NCI-H524 treated with DMSO at 0.1 percent for 48 hours (cell line): ENCODE measurements at regions not wholly inside any gene's neighbourhood (a gene's known extent, or its start where the extent isn't known, plus 50 kb on each side); places are given as distances from the start of the nearest gene placed in this dataset.
A peak's percentile ranks its signal among the peaks of the same experiment; 100 is the strongest.

ENCODE experiments used
- DNase-seq: peaks from one replicate; lab custom pipeline; 2025; lab: John Stamatoyannopoulos, UW

DNA sequence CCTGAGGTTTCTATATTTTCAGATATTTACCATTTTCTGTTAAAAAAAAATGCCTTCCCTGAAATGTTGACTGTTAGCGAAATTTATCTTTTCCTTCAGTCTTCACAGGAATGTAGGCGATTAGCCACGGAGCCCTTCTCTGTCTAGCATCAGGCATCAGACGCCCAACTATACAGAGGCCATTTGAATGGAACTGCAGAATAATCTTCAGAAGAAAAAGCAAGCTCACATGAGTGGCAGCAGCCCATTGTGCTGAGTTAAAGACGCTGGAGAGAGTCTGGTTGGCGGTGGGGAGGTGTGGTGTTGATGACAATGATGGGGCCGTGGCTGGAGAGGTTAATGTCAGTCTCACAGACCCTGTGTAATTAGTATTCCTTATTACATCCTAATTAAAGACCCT is 196.8 kb upstream of the LEF1 start:
- no peak for DNase-seq

DNA sequence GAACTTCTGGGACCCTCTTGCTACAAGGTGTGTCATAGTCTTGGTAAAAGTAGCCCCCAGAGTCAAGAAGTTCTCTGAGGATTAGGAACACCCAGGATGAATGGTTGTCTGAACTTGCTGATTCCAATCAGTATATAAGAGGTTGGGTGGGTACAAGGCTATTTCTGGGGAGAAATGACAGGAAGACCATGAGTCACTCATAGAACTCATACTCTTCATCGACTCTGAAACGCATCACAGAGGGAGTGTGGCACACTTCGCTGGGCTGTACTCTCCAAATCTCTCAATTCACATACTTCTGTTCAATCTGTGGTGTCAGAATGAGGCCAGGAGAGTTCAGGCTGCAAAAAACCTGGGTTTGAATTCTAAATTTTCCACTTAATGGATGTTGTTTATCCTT is 193.2 kb upstream of the LEF1 start:
- DNase-seq = no peak

DNA sequence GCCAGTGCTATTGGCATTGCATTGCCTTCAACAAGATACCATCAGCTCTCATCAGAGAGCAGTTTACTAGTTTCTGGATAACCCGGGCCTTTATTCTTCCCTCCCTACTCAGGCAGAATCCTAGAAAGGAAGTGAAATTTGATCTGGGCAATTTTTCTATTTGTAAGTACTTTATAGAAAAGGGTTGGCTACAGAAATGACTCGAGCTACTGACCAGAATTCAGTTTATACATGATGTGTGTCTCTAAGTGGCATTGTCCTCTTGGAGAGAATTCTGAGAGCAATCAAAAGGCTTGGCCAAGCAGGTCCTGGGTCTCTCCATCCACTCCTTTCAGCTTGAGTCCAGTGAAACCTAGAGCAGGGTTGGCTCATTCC is 192.7 kb upstream of the LEF1 start:
- no peak for DNase-seq

- no peak for DNase-seq
Measured at GRCh38 chr4:108360754-108361445, 192.2 kb upstream of the LEF1 start.

DNA sequence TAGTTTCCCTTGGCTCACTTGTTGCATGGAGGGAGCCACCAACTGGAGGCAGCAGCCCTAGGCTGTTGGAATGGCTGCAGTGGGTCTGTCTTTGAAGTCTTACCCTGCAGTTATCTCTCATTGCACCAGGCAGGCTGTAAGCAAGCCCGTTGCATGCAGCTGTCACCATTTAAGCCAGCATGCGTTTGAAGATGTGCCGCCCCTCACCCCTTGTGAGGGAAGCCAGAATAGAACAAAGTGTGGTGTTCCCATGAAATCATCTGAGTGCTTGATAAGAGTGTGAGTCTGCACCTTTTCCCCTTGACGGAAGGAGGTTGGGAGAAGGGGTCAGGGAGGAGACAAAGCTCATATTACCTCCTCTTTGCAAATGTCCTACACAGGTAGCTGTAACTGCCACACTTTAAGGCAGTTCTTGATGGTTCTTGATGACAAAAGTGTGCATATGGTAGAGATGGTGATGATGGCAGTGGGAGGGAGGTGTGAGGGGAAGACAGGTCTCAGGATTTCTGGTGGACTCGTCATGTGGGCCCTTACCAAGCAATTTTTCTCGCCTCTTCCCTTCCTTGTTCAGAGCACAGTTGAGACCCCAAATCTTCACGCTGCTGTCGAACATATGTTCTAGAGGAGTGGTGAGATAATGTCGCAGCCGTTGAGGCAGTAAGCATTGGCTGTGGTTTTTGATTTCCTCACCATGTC is 191.4 kb upstream of the LEF1 start:
- DNase-seq = no peak

DNA sequence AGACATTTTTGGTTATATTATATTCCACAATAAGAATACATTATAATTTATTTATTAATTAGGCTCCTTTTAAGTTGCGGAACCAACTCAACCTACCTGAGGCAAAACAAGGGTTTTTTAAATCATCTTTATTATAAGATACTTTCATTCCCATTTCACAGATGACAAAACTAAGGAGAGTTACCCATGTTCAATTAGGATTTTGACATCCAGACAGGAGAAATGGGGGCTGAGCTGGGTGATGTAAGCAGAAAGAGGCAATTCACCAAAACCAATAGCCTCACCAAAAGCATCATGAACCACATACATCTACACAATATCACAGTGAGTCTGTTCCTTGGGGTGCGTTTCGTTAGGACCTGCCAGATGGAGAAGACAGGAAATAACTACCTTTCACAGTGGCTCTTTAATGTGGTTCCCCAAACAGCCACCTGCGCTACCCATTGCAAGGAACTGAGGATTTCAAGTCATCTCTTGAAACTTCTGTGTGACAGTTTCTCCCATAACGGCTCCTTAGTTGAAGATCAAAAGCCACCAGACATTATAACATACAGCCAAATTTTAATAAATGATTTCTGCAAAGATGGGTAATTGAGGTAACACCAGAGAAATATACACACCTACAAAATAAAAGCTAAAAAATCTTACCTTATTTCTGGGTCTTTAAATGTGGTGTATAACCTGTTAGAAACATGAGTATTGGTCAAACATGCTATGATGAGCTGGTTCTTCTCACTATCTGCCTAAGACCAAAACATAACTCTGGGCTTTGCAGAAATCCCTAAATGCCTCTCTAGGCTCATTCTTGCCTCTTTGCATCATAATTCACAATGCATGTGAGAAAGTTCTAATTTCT is 190.6 kb upstream of the LEF1 start:
- no peak for DNase-seq

- no peak for DNase-seq
Measured at GRCh38 chr4:108355902-108356535, 187.3 kb upstream of the LEF1 start.

DNA sequence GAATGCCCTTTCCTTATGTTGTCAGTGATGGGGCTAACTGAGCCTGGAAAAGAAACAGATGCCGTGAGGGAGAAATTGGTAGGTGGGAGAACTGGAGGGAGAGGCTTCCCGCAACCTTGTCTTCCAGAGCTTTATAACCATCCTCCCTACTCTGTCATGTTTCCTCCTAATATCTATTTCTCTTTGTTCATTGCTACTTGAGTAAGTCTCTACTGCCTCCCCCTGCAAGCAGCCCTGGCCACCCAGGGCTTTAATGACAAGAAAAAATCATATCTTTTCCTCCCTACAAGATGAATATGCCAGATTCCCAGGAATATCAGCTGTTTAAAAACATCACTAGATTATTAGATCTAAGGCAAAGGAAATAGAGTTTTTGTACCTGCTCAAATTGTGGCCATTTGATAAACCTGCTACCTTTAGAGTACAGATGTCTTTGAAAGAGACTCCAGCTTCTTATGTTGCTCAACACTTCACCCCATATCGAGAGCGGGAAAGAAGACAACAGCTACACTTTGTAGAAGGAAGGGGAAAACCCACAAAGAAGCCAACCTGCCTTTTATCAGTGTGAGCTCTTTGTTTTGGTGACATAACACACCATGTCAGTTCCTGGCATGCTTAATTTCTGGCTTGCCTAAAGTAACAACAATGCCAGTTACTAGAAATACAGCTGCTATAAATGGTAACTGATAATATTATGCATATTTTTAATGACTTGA is 186.6 kb upstream of the LEF1 start:
- DNase-seq = no peak

DNA sequence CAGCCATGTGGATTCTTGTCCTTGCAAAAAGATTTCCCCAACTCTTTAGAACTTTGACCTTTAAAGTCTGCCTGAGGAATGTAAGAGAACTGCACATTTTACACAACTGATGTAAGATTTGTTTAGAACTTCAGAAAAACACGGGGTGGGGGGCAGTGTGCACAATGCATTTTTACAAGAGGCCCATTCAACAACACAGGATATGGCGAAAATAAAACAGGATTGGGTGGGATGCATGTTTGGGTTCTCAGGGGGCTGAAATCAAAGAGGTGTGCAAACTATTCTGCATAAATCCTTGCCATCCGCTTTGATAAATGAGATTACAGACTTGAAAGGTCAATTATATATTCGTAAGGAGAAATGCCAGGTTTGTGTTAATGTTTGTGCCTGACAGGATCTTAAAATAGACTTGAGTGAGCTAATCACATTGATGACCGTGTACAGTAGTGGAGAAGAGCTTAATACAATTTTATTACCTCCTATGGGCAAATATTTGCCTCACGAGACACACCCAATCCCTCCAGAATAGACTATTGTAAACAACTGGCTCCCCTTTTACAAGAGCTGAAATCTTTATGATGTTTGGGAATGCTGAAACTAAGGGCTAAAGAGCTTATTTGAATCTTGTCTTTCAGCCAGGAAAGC is 184.1 kb upstream of the LEF1 start:
- DNase-seq = no peak

DNA sequence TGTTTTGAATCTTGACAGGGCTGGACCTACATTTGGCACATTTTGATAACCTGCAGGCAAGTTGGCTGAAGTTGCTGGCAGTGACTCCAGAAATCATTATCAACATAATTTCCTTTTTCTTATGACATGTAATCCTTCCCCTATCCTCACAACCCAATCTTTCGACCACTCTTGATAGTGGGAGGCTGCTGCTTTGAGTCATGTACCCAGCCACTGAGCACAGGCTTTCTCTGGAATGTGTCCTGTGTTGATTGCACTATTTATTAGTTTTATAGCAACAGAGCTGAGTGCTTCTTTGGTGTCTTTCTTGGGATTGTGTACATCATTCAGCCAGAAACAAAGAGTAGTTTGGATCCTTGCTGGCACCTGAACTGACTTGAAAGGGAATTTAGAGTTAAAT is 183.1 kb upstream of the LEF1 start:
- no peak for DNase-seq

GRCh38 chr4:108350332-108350731 is 181.6 kb upstream of the LEF1 start:
- peak; percentile 55 for DNase-seq

DNA sequence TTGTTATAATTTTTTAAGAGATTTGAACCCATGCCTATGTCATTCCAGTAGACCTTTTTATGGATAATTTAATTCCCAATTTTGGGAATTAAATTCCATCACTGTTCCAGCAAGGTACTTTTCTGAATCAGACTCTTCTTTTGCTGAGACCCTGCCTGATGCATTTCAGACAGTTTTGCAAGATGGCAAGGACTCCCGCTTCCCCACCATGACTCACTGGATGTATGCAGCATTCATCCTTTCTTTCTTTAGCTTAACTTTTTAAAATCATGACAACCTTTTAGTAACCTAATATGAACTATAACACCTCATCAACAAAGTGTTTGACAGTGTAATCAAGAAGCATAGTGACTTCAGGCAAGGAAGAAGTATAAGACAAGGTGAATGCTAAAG is 178.1 kb upstream of the LEF1 start:
- DNase-seq = no peak

GRCh38 chr4:108345862-108346817 is 177.4 kb upstream of the LEF1 start:
- no peak for DNase-seq

- no peak for DNase-seq
Measured at GRCh38 chr4:108342325-108342970, 173.7 kb upstream of the LEF1 start.

DNA sequence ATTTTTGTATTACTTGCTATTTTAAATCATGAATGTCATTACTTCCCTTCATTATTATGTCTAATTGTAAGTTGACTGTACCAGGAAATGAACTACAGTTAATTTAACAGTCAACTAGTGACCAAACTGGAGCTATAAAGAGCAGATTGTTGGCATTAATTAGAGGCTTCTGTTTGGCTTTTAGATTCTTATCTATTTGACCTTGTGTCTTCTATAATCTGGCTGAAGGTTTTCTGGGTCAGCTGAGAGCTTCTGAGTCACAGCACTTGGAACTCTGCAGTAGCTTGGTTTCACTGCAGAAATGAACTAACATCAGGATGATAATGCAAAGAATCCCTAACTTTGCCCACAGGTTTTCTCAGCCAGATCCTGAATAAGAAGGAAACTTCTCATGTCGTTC is 169.2 kb upstream of the LEF1 start:
- no peak for DNase-seq

GRCh38 chr4:108336076-108336475 is 167.3 kb upstream of the LEF1 start:
- no peak for DNase-seq

DNA sequence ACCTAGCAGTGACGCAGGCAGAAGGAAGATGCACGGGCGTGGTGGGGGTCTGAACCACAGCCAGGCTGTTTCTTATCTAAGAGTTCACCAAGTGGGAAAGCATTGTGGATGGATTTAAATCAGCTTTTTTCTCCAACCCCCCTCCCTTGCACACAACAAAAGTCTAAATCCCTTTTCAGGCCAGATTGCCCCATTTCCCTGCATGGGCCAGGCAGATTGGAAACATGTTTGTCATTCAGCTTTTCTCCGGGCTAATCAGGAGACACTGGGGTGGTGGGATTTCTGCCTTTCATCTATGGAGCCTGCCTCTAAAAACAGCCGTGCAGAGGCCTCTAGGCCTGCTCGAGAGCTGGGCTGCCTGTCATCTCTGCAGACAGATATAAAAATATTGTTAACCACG is 166.3 kb upstream of the LEF1 start:
- no peak for DNase-seq

GRCh38 chr4:108334031-108334430 is 165.3 kb upstream of the LEF1 start:
- no peak for DNase-seq

GRCh38 chr4:108333353-108333942 is 164.7 kb upstream of the LEF1 start:
- DNase-seq = no peak
